GM21723 (cell line): ENCODE measurements at regions not wholly inside any gene's neighbourhood (a gene's known extent, or its start where the extent isn't known, plus 50 kb on each side); places are given as distances from the start of the nearest gene placed in this dataset.
A peak's percentile ranks its signal among the peaks of the same experiment; 100 is the strongest.

Experiments
- ATAC-seq: cut with Tn5 transposase; IDR thresholded peaks from one replicate; pipeline ENCODE4 v1.9.1; 2021; ENCODE audit warnings: mild to moderate bottlenecking, moderate library complexity; ENCODE audit not compliant: unreplicated experiment

DNA sequence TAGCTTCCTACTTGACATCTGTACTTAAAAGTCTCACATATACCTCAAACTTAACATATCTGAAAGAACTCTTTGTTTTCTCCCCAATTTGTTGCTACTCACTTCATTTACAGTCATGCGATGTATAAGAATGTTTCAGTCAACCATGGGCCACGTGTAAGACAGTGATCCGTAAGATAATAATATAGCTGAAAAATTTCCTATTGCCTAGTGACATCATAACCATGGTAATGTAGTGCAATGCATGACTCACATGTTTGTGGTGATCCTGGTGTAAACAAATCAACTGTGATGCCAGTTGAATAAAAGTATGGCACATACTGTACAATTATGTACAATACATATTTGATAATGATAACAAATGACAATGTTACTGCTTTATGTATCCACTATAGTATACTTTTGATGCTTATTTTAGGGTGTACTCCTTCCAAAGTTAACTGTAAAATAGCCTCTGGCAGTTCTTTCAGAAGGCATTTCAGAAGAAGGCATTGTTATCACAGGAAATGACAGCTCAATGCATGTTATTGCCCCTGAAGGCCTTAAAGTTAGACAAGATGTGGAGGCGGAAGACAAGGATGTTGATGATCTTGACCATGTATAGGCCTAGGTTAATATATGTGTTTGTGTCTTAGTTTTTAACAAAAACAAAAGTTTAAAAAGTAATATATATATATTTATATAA is 579.0 kb downstream of the EPHA7 start:
- ATAC-seq, result no peak

DNA sequence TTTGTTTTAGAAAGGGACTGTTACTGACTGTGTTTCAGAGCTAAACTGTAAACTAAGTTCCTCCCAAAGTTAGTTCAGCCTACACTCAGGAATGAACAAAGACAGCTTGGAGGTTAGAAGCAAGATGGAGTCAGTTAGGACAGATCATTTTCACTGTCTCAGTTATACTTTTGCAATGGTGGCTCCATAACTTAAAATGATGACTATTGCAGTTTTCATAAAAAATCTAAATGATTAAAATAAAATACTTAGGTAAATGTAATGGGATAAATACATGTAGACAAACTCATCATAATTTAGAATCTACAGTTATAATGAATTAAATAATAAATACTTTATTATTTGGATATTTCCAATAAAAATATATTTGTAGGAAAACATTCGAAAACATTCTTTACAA is 590.6 kb downstream of the EPHA7 start:
- no peak for ATAC-seq

DNA sequence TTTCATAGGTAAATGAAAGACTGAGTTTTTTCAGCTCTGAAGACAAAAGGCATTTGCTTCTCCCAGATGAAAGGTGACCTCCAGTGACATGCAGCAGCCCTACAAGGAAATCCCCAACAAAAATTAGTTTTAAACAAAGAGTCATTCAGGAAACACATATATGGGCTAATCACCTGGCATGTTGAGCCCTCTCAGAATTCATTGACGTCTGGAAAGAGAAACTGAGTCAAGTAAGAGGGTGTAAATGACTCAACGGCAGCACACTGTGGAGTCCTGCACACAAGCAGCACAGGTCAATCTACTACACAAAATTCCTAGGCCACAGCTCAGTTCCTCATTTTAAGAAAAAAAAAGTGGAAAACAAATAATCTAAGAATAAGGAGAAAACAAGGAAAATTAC is 592.3 kb downstream of the EPHA7 start:
- ATAC-seq, result no peak

DNA sequence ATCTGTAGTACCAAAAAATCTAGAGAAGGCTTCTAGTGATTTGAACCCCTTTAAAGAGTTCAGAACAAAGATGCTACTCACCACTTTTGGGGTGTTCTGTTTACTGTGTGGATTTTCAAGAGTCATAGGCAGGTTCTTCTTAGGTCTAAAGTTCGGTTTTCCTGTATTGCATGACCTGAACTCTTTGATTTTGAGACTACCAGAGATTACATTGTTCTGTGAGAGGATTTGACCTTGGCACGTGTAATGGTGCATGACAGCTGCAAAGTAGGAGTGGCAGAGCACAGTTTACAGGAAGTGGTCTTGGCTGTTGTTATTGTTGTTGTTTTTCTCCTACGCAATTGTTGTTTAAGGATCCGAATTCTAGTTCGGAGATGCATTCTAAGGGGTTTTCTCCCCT is 592.7 kb downstream of the EPHA7 start:
- no peak for ATAC-seq

DNA sequence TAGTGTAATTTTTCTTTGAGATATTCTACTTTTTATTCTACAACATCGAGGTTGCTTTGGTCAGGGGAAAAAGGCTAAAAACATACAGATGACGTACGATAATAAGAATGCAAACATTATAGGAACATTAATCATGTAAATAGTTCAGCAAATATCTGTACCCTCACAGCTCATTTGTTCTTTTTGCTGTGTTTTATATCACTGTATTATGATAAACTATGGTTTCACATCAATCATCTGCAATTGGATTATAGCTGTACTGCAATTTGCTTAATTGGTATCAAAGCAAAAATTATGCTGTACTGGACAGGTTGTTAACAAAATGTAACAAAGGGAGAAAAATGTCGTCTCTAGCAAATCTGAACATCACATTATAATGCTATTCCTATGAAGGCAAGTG is 597.1 kb downstream of the EPHA7 start:
- ATAC-seq, result no peak

DNA sequence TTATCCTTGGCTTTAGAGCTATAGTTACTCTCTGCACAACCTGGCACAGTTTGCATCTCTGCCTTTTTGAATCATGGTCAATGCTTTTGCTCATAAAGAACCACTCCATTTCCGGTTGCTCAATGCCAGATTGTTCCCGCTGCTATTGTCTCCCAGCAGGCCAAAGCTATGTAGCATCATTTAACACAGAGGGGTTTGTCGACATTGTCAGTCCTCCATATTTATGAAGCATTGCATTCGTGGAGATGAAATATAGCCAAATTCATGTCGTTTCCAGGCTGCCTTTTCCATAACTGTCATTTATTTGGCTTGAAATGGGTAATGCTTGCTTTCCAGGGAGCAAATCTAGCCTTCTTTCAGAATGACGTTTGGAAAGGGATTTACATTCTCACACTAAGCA is 598.8 kb downstream of the EPHA7 start:
- ATAC-seq, result no peak

DNA sequence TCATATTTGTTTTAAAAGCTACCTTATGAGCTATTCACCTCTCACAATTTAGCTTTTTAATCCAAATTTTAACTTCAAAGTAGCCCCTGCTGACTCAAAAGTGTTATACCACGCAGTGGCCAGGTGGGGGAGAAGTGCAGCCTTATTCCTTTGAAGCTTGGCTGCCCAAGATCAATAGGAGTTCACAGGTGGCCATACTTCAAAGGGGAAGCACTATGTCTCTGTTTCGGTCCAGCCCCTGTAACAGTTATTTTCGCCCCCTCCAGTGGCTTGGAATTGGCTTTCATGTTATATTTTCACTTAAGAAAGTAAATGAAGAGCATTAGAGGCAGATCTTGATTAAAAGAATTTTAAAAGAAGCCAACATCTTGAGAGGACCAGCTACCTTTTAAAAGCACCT is 608.4 kb downstream of the EPHA7 start:
- ATAC-seq, result peak; percentile 97

DNA sequence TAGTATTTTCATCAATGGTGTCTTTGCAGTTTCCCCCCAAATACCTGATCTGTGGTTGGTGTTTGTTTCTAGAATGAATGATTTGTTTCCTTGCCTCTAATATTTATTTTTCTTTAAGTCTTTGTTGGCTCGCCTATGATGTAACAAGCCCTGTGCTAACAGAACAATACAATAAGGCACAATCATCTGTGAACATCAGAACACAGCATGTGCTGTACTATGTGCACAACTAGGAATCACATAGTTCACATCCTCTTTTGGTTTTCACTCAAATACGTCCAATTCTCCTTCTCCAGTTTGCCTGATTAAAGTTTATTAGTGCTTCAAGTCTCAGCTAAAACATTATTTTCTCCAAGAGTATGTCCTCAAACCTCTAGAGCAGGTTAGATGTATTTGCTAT is 613.1 kb downstream of the EPHA7 start:
- no peak for ATAC-seq

DNA sequence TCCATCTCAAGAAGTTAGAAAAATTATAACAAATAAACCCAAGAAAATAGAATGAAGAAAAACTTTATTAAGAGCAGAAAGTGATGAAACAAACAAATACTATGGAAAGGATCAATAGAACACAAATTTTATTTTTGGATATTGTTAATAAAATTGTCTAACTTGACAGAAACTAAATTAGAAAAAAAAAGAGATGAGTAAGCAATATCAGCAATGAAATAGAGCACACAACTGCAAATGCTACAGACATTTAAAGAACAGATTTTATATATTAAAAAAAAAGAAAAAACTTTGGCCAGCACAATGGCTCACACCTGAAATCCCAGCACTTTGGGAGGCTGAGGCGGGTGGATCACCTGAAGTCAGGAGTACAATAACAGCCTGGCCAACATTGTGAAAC is 628.0 kb downstream of the EPHA7 start:
- ATAC-seq, result no peak

DNA sequence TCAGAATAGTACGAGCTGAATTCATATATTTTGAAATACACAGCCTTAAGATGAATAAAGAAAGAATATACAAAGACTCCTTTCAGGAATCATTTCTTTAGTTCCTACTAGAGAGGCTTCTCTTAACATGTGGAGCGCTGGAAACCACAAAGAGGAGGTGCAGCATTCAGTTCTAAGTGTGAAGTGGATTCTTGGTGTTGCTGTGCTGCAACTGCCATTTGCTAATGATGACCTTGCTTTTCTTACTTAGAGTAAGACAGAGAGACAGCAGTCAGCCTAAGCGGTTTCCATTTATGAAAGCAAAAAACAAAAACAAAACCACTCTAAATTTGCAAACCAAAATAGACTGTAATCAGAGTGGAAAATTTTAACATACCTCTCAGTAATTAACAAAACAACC is 629.0 kb downstream of the EPHA7 start:
- ATAC-seq, result no peak

DNA sequence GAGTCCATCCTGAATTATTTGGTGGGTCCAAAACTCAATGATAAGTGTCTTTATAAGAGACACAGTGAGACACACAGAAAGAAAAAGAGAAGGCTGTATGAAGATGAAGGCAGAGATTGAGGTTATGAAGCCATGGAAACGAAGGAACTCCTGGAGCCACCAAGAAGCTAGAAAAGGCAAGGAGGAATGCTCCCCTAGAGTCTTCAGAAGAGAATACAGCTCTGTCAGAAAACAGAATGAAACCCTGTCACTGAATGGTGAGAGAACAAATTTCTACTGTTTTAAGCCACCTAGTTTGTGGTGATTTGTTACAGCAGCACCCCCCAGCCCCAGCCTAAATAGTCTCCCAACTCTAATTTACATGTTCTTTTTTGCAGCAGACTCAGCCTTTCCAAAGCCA is 635.1 kb downstream of the EPHA7 start:
- no peak for ATAC-seq

DNA sequence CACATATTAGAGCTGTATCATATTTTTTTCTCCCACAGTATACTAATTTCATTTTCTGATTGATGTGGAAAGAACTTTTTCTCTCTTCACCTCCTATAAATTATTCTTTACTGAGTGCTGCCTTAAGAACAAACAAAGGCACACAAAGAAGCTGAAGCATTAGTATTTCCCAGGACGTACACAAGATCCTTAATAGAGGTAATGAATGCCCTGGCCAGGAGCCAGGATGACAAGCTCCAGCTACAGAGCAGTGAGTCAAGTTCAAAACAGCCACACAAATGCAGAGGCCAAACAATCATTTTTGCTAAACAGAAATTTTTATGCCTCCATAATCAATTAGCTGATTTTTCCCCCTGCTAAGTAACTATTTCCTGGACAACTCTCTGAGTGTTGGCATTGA is 639.6 kb downstream of the EPHA7 start:
- no peak for ATAC-seq

DNA sequence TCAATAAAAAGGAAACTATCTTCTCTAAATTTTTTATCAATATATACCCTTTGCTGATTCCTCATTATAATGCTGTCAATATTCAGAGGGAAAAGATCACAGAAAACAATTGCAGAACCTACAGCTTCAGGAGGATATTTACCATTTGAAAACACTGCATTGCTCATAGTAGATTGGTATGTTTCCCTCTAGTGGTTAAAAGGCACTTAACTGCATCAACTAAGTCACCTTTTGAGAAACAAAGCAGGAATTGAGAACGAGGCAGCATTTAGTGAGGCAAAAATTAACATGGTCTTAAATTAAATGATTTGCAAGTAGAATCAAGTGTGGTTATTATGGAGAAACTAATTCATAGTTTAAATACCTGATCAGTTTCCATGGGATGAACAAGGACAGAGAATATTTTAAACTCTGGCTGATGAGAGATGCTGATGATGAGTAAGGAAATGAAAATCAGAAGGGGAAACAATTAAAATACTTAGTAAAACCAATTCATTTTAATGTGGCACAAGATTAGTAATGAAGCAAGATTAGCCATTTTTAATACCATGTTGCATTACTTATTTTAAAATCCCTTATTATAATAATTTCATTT is 642.1 kb downstream of the EPHA7 start:
- ATAC-seq, result peak; percentile 51

DNA sequence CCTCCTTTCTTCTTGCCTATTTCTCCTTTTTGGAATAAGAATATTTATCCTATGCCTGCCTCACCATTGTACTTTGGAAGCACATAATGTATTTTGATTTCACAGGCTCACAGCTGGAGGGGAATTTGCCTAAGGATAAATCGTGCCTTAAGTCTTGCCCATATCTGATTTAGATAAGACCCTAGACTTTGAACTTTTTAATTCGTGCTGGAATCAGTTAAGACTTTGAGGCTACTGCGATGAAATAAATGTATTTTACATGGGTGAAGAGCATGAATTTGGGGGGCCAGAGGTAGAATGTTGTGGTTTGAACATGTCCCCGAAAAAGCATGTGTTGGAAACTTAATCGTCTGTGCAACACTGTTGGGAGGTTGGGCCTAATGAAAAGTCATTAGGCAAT is 648.8 kb downstream of the EPHA7 start:
- no peak for ATAC-seq

DNA sequence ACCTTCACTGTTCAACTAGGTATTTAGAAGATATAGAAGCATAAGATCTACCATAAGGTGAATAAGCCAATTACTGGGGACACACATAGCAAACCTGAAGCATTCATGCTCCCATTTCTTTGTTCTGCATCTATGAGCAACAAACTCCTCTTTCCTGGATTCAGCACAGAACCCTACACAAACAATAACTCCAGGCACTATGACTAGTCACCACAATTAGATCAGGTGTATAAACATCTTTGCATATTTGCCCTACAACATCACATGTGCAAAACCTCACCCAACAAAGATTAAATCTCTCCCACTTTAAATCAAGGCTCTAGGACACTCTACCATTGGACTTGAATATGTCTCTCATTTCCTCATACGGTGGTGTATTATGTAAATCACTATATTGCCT is 652.3 kb downstream of the EPHA7 start:
- ATAC-seq, result no peak

DNA sequence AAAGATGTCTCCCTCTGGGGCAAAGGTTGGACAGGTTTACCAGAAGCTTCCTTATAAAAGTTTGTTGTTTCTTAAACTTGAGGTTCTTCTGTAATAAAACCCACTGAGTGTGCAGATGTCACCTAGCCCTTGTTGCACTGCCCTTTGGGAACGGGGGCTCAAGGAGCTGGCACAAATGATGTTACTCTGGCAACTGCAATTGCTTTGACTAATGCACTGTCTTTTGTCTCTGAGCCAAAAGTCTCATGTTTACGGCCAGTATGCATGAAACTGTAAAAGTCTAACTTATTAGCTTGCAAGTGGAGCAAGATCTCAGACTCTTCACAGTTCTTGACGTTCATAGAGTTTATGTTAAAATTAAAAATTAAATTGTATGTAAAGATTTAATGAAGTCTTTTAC is 655.7 kb downstream of the EPHA7 start:
- no peak for ATAC-seq

DNA sequence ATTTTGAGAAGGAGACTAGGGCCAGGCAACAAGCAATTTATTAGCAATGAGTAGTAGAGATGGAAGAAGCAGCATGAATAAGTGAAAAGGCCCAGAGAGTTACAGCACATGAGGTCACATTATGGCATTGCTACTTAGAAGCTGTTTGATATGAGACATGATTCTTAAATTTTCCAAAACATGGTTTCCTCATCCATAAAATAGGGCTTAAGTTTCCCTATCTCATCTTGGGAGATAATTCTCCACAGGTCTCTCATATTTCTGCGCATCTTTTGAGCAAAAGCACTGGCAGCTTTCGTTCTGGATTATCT is 656.1 kb downstream of the EPHA7 start:
- ATAC-seq, result no peak

DNA sequence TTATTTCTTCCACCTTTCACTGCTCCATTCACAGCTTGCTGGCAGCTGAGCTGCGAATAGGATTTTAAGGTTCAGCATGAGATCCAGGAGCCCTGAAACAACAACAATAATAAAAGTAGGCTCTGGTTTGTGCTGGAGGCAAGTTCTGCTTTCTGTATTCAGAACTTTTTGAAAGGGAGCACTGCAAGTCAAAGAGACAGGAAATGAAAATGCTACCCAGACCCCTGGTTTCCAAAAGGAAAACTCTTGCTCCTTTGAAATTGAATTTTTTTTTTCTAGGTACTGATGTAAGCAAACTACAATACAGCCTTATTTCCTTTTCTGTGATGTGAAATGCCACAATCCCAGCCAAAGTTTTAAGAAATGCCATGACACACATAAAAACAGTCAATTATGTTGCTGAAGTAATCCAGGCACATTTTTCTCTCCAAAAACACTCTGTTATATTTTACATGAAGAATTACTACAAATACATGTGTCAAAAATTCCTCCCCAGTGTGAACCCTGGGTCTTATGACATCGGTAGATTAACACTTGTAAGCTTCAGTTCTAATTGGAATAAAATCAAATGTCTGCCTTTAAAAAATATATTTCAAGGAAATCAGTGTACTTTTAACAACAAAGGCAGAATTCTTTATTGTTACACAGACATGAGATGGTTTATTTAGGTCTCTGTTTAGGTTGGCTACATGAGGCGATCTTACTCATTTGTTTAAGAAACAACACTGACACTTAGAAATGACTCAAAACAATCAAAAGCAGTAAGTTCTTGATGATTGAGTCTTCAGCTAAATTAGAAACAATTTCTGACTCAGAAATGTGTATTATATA is 656.7 kb downstream of the EPHA7 start:
- no peak for ATAC-seq

DNA sequence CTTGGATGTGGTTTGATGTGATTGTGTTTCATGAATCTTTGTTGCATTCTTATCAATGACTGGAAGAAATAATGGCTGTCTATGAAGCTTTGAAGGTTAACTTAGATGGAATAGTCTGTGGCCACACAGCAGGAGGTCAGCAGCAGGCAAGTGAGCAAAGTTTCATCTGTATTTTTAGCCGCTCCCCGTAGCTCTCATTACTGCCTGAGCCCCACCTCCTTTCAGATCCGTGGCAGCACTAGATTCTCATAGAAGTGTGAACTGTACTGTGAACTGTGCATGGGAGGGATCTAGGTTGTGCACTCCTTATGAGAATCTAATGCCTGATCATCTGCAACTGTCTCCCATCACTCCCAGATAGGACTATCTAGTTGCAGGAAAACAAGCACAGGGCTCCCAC is 660.2 kb downstream of the EPHA7 start:
- ATAC-seq, result no peak

DNA sequence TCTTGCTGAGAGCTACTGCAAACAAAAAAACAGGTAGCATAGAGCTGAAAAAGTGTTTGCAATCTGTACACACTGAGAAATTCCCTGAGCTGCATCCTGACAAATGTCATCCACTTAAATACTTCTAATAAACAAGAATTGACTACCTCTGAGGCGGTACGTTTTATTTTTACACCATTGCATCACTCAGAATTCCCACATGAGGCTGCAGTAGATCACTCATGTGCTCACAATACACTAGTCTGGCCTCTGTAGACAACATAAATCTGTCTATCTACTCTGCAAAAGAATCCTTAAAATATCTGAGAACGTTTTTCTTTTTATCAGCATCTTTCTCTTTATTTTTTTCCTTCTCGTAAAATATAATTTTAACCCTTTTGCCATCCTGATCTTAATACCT is 661.4 kb downstream of the EPHA7 start:
- ATAC-seq, result no peak

DNA sequence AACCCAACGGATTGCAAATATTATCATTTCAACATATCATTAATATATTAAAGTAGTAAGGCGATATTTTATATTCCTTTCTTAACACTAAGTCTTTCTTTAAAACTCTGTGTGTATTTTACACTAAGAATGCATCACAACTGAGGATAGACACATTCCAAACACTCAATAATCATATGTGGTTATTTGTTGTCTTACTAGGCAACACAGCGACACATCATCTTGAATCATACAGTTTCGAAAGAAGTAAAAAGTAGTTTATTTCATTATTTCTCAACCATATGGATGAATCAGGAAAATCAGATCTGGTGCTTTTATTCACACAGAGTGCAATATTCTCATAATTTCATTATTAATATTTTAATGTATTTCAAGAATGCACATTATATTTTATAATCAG is 662.4 kb downstream of the EPHA7 start:
- no peak for ATAC-seq

DNA sequence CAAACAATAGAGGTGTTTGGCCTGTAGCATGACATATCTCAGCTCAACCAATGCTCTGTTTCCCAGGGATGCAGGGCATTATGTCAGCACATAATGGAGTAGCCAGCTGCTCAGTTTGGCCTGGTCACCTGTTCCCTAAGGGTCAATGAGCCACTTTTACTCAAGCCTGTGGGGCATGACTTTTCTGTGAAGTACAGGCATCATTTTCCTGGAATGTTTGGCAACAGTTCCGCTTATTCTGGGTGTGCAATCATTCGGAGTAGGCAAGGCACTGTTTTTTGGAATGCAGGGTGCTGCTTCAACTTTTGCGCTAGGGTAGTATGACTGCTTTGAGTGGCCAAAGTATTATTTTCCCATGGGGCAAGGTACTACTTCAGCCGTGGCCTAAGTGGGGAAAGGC is 665.4 kb downstream of the EPHA7 start:
- ATAC-seq, result no peak
